ENCODE measurements at regions not wholly inside any gene's neighbourhood (a gene's known extent, or its start where the extent isn't known, plus 50 kb on each side); places are given as distances from the start of the nearest gene placed in this dataset.
"Not testable (repeated sequence)": the region's sequence is repeated elsewhere in the genome, so short reads cannot be mapped to it uniquely, and the experiment has no call there.

DNA sequence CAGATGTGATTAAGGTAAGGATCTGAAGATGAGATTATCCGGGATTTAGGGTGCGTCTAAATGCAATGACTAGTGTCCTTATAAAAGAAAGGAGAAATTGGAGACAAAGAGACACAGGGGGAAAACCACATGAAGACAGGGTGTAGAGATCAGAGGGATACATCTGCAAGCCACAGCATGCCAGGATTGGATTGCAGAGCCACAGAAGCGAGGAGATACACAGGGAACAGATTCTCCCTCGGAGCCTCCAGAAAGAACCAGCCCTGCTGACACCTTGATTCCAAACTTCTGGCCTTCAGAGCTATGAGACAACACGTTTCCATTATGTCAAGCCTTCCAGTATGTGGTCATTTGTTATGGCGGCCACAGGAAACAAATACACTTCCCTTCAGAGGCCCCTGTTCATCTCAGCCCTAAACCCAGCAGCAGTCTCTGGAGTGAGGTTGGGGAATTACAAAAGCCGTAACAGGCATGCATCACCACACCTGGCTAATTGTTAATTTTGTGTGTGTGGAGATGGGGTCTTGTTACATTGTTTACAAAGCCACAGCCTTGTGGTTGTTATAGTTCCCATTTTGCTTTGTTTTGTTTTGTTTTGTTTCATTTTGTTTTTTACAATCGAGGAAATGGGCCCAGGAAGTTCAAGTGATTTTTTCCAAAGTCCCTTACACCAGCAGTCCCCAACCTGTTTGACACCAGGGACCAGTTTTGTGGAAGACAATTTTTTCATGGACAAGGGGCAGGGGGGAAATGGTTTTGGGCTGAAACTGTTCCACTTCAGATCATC, 51.6 kb upstream of the LYRM9 start:
- DNase-seq (ENCODE audit: insufficient read length, low spot score) (no peak), FAIRE-seq (no peak)
- TF ChIP-seq POLR2A (IDR thresholded peaks at IDR 0.05; ENCODE audit: low read depth, low read length) = no peak
- TF ChIP-seq POU2F2 (IDR thresholded peaks at IDR 0.05; ENCODE audit: low read depth, low read length) = no peak

GRCh38 chr17:27945333-27945616, 52.1 kb upstream of the LYRM9 start:
- TF ChIP-seq TAF1 (IDR thresholded peaks at IDR 0.05; ENCODE audit: low read depth, low read length) (no peak), PAX5 (IDR thresholded peaks at IDR 0.05; ENCODE audit: insufficient read depth, low read length, severe bottlenecking) (no peak), POLR2A (IDR thresholded peaks at IDR 0.05; ENCODE audit: low read depth, low read length) (no peak), POLR2AphosphoS5 (IDR thresholded peaks at IDR 0.05; ENCODE audit: low read depth, low read length) (no peak), POU2F2 (IDR thresholded peaks at IDR 0.05; ENCODE audit: low read depth, low read length) (no peak), SPI1 (IDR thresholded peaks at IDR 0.05; ENCODE audit: low read depth, low read length) (no peak)
- FAIRE-seq (no peak), DNase-seq (ENCODE audit: insufficient read length, low spot score) (no peak)

- FAIRE-seq (no peak), DNase-seq (ENCODE audit: insufficient read length, low spot score) (no peak)
- TF ChIP-seq POU2F2 (IDR thresholded peaks at IDR 0.05; ENCODE audit: low read depth, low read length) = no peak
- TF ChIP-seq POLR2A (IDR thresholded peaks at IDR 0.05; ENCODE audit: low read depth, low read length) = no peak
- TF ChIP-seq POLR2AphosphoS5 (IDR thresholded peaks at IDR 0.05; ENCODE audit: low read depth, low read length) = no peak
- TF ChIP-seq TAF1 (IDR thresholded peaks at IDR 0.05; ENCODE audit: low read depth, low read length) = no peak
- no peak for TF ChIP-seq SPI1 (IDR thresholded peaks at IDR 0.05; ENCODE audit: low read depth, low read length)
- TF ChIP-seq PAX5 (IDR thresholded peaks at IDR 0.05; ENCODE audit: insufficient read depth, low read length, severe bottlenecking) = no peak
Measured at GRCh38 chr17:27945953-27946352, 52.8 kb upstream of the LYRM9 start.

GRCh38 chr17:27946513-27946912, 53.3 kb upstream of the LYRM9 start:
- TF ChIP-seq POLR2A (IDR thresholded peaks at IDR 0.05; ENCODE audit: low read depth, low read length) (no peak), SPI1 (IDR thresholded peaks at IDR 0.05; ENCODE audit: low read depth, low read length) (peak; percentile 76), TAF1 (IDR thresholded peaks at IDR 0.05; ENCODE audit: low read depth, low read length) (no peak), PAX5 (IDR thresholded peaks at IDR 0.05; ENCODE audit: insufficient read depth, low read length, severe bottlenecking) (no peak)
- no peak for DNase-seq (ENCODE audit: insufficient read length, low spot score)
- FAIRE-seq = no peak

DNA sequence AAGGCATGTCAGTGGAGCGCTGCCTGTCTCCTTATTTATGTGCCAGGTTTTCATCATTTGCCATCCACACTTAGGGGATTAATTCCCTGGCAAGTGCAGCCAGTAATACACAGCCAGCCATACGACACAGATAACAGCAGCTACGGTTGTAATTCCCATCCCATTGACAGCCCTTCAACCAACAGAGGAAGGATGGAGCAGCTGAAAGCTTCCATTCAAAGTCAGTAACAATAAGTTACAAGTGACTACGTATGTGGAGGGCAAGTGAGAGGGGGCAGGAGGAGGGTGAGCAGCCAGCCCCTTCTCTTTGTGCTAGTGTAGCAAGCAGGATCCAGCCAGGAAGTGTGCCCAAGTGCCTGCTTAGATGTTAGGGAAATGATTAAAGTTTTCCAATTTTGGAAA, 53.8 kb upstream of the LYRM9 start:
- no peak for TF ChIP-seq POLR2AphosphoS5 (IDR thresholded peaks at IDR 0.05; ENCODE audit: low read depth, low read length)
- no peak for TF ChIP-seq PAX5 (IDR thresholded peaks at IDR 0.05; ENCODE audit: insufficient read depth, low read length, severe bottlenecking)
- no peak for TF ChIP-seq TAF1 (IDR thresholded peaks at IDR 0.05; ENCODE audit: low read depth, low read length)
- TF ChIP-seq SPI1 (IDR thresholded peaks at IDR 0.05; ENCODE audit: low read depth, low read length) = no peak
- no peak for TF ChIP-seq POLR2A (IDR thresholded peaks at IDR 0.05; ENCODE audit: low read depth, low read length)
- no peak for TF ChIP-seq POU2F2 (IDR thresholded peaks at IDR 0.05; ENCODE audit: low read depth, low read length)
- FAIRE-seq (no peak), DNase-seq (ENCODE audit: insufficient read length, low spot score) (no peak)

DNA sequence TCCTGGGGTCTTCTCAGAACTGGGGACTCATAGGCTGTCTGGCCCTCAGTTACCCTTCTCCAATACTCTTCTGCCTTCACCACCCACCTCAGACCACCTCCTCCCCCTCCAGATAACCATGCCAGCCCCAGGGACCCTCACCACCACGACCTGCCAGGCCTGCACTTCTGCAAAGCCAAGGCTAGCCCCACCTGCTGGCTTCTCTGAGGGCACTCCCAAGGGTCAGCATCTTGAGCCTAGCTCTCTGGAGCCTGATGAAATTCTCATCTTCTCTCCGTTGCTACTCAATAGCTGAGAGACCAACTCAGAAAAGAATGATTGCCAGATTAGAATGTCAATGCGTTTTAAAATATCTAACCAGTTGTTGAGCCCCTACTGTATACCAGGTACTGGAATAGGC, 56.1 kb upstream of the LYRM9 start:
- TF ChIP-seq PAX5 (IDR thresholded peaks at IDR 0.05; ENCODE audit: insufficient read depth, low read length, severe bottlenecking) (no peak), POLR2A (IDR thresholded peaks at IDR 0.05; ENCODE audit: low read depth, low read length) (no peak), TAF1 (IDR thresholded peaks at IDR 0.05; ENCODE audit: low read depth, low read length) (no peak), POU2F2 (IDR thresholded peaks at IDR 0.05; ENCODE audit: low read depth, low read length) (no peak), SPI1 (IDR thresholded peaks at IDR 0.05; ENCODE audit: low read depth, low read length) (no peak), POLR2AphosphoS5 (IDR thresholded peaks at IDR 0.05; ENCODE audit: low read depth, low read length) (no peak)
- no peak for DNase-seq (ENCODE audit: insufficient read length, low spot score)
- no peak for FAIRE-seq

- DNase-seq (ENCODE audit: insufficient read length, low spot score); FAIRE-seq: not testable (repeated sequence)
Measured at GRCh38 chr17:27950225-27950624, 57.1 kb upstream of the LYRM9 start.

DNA sequence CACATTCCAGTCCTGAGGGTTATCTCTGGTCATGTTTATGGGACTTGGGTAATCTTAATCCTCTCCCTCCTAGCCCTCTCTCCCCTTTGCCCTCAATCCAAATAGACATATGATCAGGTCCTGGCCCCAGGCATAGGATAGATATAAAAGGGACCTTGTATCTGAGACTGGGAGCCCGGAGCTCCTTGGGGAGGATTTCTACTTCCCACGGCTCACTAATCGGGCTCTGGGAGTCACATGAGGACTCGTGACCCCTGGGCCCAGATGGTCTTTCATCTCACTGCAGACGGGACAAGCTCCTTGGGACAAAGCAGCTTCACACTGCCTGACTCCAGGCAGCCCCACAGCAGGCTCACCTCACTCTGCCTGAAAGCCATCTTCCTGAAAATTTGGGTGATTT, 57.8 kb upstream of the LYRM9 start:
- no peak for TF ChIP-seq SPI1 (IDR thresholded peaks at IDR 0.05; ENCODE audit: low read depth, low read length)
- FAIRE-seq (no peak), DNase-seq (ENCODE audit: insufficient read length, low spot score) (no peak)

GRCh38 chr17:27951872-27952271, 58.7 kb upstream of the LYRM9 start:
- FAIRE-seq (no peak), DNase-seq (ENCODE audit: insufficient read length, low spot score) (no peak)
- TF ChIP-seq POLR2A (IDR thresholded peaks at IDR 0.05; ENCODE audit: low read depth, low read length) (no peak), PAX5 (IDR thresholded peaks at IDR 0.05; ENCODE audit: insufficient read depth, low read length, severe bottlenecking) (no peak), SPI1 (IDR thresholded peaks at IDR 0.05; ENCODE audit: low read depth, low read length) (no peak), TAF1 (IDR thresholded peaks at IDR 0.05; ENCODE audit: low read depth, low read length) (no peak), POU2F2 (IDR thresholded peaks at IDR 0.05; ENCODE audit: low read depth, low read length) (no peak), POLR2AphosphoS5 (IDR thresholded peaks at IDR 0.05; ENCODE audit: low read depth, low read length) (no peak)

GRCh38 chr17:27952366-27952765, 59.2 kb upstream of the LYRM9 start:
- TF ChIP-seq POU2F2 (IDR thresholded peaks at IDR 0.05; ENCODE audit: low read depth, low read length) = no peak
- no peak for TF ChIP-seq TAF1 (IDR thresholded peaks at IDR 0.05; ENCODE audit: low read depth, low read length)
- TF ChIP-seq PAX5 (IDR thresholded peaks at IDR 0.05; ENCODE audit: insufficient read depth, low read length, severe bottlenecking) = no peak
- no peak for TF ChIP-seq POLR2A (IDR thresholded peaks at IDR 0.05; ENCODE audit: low read depth, low read length)
- no peak for TF ChIP-seq POLR2AphosphoS5 (IDR thresholded peaks at IDR 0.05; ENCODE audit: low read depth, low read length)
- TF ChIP-seq SPI1 (IDR thresholded peaks at IDR 0.05; ENCODE audit: low read depth, low read length) = no peak
- DNase-seq (ENCODE audit: insufficient read length, low spot score) (no peak), FAIRE-seq (no peak)
